Muscle layer of duodenum (tissue), 2 donors: ENCODE measurements at regions not wholly inside any gene's neighbourhood (a gene's known extent, or its start where the extent isn't known, plus 50 kb on each side); places are given as distances from the start of the nearest gene placed in this dataset.

ENCODE experiments used
- H3K27ac ChIP-seq: one replicate; pipeline ENCODE4 v1.7.0; 2013; ENCODE audit warnings: mild to moderate bottlenecking, low read length
- H3K27me3 ChIP-seq: one replicate; pipeline ENCODE4 v1.7.0; 2013; ENCODE audit warnings: low read depth, mild to moderate bottlenecking, control low read depth, low read length
- H3K36me3 ChIP-seq, 2 donors: one replicate each; pipeline ENCODE4 v1.7.0; 2013; ENCODE audit warnings: low read length in 2 of 2, control low read depth in 1 of 2, mild to moderate bottlenecking in 1 of 2; ENCODE audit not compliant: insufficient read depth in 2 of 2, control insufficient read depth in 1 of 2
- H3K4me1 ChIP-seq, 2 donors: one replicate each; pipeline ENCODE4 v1.7.0; 2013; ENCODE audit warnings: low read length in 2 of 2, mild to moderate bottlenecking in 2 of 2, control low read depth in 1 of 2, moderate library complexity in 1 of 2; ENCODE audit not compliant: insufficient read depth in 2 of 2, control insufficient read depth in 1 of 2
- H3K4me3 ChIP-seq, 2 donors: one replicate each; pipeline ENCODE4 v1.7.0; 2013; ENCODE audit warnings: low read length in 2 of 2, low read depth in 1 of 2, mild to moderate bottlenecking in 1 of 2
- H3K9me3 ChIP-seq, 2 donors: one replicate each; pipeline ENCODE4 v1.7.0; 2013; ENCODE audit warnings: low read length in 2 of 2, control low read depth in 1 of 2, mild to moderate bottlenecking in 1 of 2; ENCODE audit not compliant: control insufficient read depth in 1 of 2
- donor health status: healthy.

DNA sequence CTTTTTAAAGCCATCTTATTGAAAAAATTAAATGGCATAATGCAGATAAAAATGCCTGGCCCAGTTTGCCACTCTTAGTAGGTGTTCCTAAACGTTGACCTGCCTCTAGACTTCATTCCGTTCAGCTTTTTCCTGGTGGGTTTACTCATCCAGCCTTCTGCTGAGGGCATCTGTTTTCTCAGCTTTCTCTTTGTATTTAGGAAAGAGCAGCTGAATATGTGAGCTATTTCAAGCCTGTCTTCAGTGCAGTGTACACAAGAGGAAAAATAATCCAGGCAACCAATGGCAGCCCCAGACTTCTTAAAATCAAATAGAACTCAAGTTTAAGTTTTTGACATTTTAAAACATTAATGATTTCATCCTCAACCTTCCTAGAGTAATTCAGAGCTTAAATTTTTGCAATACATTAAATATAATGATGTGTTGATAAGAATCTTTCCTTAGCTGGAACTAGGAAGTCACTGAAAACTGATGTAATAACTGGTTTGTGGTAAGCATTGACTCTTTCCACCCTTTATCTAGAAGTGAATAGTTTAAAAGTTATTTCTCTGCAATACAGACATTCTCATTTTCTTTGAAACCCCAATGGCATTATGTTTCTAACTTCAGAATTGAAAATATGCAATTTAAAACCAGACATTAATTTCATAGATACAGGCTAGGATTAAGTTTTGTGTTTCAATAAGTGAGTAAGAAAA, 165.4 kb downstream of the AASDHPPT start:
- H3K27ac ChIP-seq = no peak overlapping the region
- no peaks in the 10 kb centered on the region for H3K36me3 ChIP-seq
- H3K4me3 ChIP-seq = no peak overlapping the region
- peaks cover 0 to 10% of the 10 kb centered on the region in 2 donors for H3K9me3 ChIP-seq
- no peaks in the 10 kb centered on the region for H3K27me3 ChIP-seq
- H3K4me1 ChIP-seq = no peaks in the 10 kb centered on the region

DNA sequence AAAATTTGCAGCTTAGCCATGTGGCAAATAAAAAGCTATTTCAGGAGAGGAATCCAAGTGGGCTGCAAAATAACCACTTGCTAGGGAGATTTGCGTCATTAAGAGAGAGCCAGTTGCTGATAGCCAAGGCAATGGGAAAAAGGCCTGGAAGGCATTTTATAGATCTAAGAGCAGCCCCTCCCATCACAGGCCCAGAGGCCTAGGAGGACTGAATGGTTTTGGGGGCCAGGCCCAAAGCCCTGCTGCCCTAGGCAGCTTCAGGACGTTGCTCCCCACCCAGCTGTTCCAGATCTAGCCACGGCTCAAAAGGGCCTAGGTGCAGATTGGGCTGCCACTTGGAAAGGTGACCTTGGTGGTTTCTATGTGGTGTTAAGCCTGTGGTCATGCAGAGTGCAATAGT, 169.0 kb downstream of the AASDHPPT start:
- Histone ChIP-seq H3K9me3 (peaks cover 0 to 10% of the 10 kb centered on the region in 2 donors), H3K36me3 (no peaks in the 10 kb centered on the region), H3K27me3 (no peaks in the 10 kb centered on the region), H3K4me1 (no peaks in the 10 kb centered on the region), H3K27ac (no peak overlapping the region), H3K4me3 (no peak overlapping the region)

GRCh38 chr11:106249617-106250239, 172.3 kb downstream of the AASDHPPT start:
- Histone ChIP-seq H3K4me1 (no peaks in the 10 kb centered on the region), H3K4me3 (no peak overlapping the region), H3K27me3 (no peaks in the 10 kb centered on the region), H3K36me3 (no peaks in the 10 kb centered on the region), H3K27ac (no peak overlapping the region), H3K9me3 (peaks cover 0 to 10% of the 10 kb centered on the region in 2 donors)

DNA sequence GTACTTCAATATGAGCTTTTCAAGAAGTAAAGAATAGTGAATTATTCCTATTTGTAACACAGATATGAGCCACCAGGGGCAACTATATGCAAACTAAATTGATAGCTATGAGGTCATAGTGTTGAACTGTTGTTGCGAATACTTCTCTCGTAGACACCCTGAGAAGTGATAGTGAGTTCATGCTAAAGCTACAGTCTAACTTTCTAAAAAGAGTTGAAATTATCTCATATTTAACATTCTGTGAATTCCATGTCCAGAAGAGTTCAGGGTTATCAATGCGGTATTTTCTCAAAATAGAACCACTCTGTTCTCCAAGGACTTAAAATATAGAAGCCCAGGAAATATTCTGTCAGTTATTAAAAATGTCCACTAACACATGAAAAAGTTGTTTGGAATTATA, 185.4 kb downstream of the AASDHPPT start:
- Histone ChIP-seq H3K36me3 (no peaks in the 10 kb centered on the region), H3K4me1 (no peaks in the 10 kb centered on the region), H3K4me3 (no peak overlapping the region), H3K27ac (no peak overlapping the region), H3K9me3 (no peaks in the 10 kb centered on the region), H3K27me3 (no peaks in the 10 kb centered on the region)

DNA sequence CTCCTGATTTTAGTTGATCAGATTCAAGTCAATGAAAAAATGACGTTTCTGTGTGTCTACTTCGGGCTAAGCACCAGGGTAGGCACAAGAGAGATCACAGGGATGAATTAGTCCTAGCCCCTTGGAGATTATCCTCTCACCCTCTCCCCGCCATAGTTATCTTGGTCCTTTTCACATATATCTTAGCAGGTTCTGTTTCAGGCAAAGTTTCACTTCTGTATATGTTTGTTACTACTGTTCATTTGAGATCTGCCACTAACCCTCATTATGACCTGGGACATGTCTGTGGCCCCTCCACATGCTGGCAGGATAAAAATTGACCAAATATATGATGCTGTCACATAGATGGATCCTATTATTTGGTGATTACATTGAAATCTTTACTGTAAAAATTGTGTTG, 186.1 kb downstream of the AASDHPPT start:
- no peaks in the 10 kb centered on the region for H3K36me3 ChIP-seq
- H3K27ac ChIP-seq = no peak overlapping the region
- no peaks in the 10 kb centered on the region for H3K27me3 ChIP-seq
- H3K4me3 ChIP-seq = no peak overlapping the region
- H3K4me1 ChIP-seq = no peaks in the 10 kb centered on the region
- no peaks in the 10 kb centered on the region for H3K9me3 ChIP-seq

DNA sequence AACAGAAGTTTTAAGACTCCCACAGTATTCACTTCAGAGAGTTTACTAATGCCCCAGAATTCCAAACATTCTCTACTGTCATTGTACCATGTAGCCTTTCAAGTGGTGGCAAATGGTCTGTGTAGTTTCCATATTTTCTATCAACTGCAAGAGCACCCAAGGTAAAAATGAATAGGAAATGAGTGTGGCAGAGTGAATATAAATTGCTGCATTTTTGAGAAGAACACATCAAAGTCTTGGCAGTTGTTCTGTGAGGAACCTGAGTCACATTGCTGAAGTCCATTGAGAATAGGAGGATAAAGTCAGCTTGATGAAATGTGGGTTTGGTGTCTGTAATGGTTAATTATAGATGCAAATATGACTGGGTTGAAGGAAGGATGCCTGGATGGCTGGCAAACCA, 193.6 kb downstream of the AASDHPPT start:
- H3K9me3 ChIP-seq = no peaks in the 10 kb centered on the region
- no peaks in the 10 kb centered on the region for H3K4me1 ChIP-seq
- no peak overlapping the region for H3K4me3 ChIP-seq
- H3K27me3 ChIP-seq = no peaks in the 10 kb centered on the region
- H3K36me3 ChIP-seq = no peaks in the 10 kb centered on the region
- no peak overlapping the region for H3K27ac ChIP-seq

DNA sequence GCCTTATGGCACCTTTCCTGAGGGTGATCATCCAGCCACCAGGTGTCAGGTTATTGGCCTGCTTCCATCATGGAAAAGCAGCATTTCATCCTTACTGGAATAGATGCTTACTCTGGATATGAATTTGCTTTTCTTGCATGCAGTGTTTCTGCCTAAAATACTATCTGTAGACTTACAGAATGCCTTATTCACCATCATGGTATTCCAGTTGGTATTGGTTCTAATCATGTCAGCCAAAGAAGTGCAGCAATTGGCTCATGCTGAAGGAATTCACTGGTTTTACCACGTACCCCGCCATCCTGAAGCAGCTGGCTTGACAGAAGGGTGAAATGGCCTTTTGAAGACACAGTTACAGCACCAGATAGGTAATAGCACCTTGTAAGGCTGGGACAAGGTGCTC, 194.2 kb downstream of the AASDHPPT start:
- Histone ChIP-seq H3K4me3 (no peak overlapping the region), H3K27me3 (no peaks in the 10 kb centered on the region), H3K4me1 (no peaks in the 10 kb centered on the region), H3K9me3 (no peaks in the 10 kb centered on the region), H3K36me3 (no peaks in the 10 kb centered on the region), H3K27ac (no peak overlapping the region)

DNA sequence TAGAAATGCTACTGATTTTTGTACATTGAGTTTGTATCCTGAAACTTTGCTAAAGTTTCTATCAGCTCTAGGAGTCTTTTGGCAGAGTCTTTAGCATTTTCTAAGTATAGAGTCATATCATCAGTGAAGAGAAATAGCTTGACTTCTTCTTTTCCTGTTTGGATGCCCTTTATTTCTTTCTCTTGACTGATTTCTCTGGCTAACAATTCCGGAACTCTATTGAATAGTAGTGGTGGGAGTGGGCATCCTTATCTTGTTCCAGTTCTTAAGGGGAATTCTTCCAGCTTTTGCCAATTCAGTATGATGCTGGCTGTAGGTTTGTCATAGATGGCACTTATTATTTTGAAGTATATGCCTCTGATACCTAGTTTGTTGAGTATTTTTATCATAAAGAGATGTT, 197.7 kb downstream of the AASDHPPT start:
- H3K27ac ChIP-seq = no peak overlapping the region
- H3K9me3 ChIP-seq = no peaks in the 10 kb centered on the region
- H3K36me3 ChIP-seq = no peaks in the 10 kb centered on the region
- no peaks in the 10 kb centered on the region for H3K27me3 ChIP-seq
- H3K4me3 ChIP-seq = no peak overlapping the region
- no peaks in the 10 kb centered on the region for H3K4me1 ChIP-seq

DNA sequence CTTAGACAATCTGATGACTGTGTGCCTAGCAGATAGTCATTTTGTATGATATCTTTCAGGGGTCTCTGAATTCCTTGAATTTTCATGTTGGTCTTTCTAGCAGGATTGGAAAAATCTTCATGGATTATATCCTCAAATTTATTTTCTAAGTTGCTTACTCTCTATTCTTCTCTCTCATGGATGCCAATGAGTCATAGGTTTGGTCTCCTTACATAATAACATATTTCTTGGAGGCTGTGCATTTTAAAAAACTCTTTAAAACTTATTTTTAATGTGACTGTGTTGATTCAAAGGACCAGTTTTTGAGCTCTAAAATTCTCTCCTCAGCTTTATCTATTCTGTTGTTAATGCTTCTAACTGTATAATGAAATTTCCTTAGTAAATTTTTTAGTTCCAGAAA, 198.7 kb downstream of the AASDHPPT start:
- H3K27ac ChIP-seq = no peak overlapping the region
- no peaks in the 10 kb centered on the region for H3K36me3 ChIP-seq
- H3K4me1 ChIP-seq = no peaks in the 10 kb centered on the region
- H3K4me3 ChIP-seq = no peak overlapping the region
- no peaks in the 10 kb centered on the region for H3K27me3 ChIP-seq
- no peaks in the 10 kb centered on the region for H3K9me3 ChIP-seq

DNA sequence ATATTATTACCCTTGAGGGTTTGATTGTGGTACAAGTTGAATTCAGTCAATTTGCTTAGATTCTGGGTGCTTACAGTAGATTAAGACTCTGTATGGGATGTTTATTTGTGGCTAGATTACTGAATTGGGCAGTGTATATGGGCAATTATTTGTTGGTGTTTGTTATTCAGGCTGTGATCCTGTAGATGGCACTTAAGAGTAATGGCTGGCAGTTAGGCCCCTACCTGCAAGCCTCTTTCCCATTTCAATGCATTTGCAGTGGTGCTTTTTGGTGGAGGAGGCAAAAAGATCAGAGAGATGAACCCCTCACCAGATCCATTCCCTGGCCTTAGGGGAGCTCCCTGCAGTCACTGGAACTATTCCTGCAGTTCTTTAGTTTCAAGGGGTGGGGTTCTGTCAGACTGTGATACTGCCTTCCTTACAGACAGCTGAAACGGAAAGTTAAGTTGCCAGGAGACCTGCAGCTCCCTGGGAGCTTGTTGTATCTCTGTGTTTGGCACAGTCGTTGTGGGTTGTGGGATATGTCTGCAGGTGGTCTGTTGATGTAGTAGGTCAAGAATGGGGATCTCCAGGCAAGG, 199.5 kb downstream of the AASDHPPT start:
- Histone ChIP-seq H3K36me3 (no peaks in the 10 kb centered on the region), H3K4me1 (no peaks in the 10 kb centered on the region), H3K27ac (no peak overlapping the region), H3K4me3 (no peak overlapping the region), H3K9me3 (no peaks in the 10 kb centered on the region), H3K27me3 (no peaks in the 10 kb centered on the region)

GRCh38 chr11:106277484-106277883, 200.0 kb downstream of the AASDHPPT start:
- Histone ChIP-seq H3K27me3 (no peaks in the 10 kb centered on the region), H3K9me3 (no peaks in the 10 kb centered on the region), H3K4me3 (no peak overlapping the region), H3K36me3 (no peaks in the 10 kb centered on the region), H3K4me1 (no peaks in the 10 kb centered on the region), H3K27ac (no peak overlapping the region)
